BLaER1 treated with 17β-estradiol and CSF1 and Interleukin-3, amounts not matched to agents 10 nM and 100 nM (cell line): ENCODE measurements at regions not wholly inside any gene's neighbourhood (a gene's known extent, or its start where the extent isn't known, plus 50 kb on each side); places are given as distances from the start of the nearest gene placed in this dataset.

Source experiments
- H3K27ac ChIP-seq, 11 experiments: shearing (Covaris generic); formaldehyde crosslinking; 2 replicates each; pipeline ENCODE4 v1.8.1; 2022
- H3K27me3 ChIP-seq, 11 experiments: shearing (Covaris generic); formaldehyde crosslinking; 2 replicates each; pipeline ENCODE4 v1.8.1; 2022
- H3K36me3 ChIP-seq, 11 experiments: shearing (Covaris generic); formaldehyde crosslinking; 2 replicates each; pipeline ENCODE4 v1.8.1; 2022
- H3K4me1 ChIP-seq, 10 experiments: shearing (Covaris generic); formaldehyde crosslinking; 2 replicates each; pipeline ENCODE4 v1.8.1; 2022
- H3K4me2 ChIP-seq, 11 experiments: shearing (Covaris generic); formaldehyde crosslinking; 2 replicates each; pipeline ENCODE4 v1.8.1; 2022
- H3K4me3 ChIP-seq, 10 experiments: shearing (Covaris generic); formaldehyde crosslinking; 2 replicates each; pipeline ENCODE4 v1.8.1; 2022
- H3K9ac ChIP-seq, 11 experiments: shearing (Covaris generic); formaldehyde crosslinking; 2 replicates each; pipeline ENCODE4 v1.8.1; 2022
- H3K9me3 ChIP-seq, 11 experiments: shearing (Covaris generic); formaldehyde crosslinking; replicated peaks in 1 of 11; 2 replicates each; pipeline ENCODE4 v1.8.1; 2022
- H4K20me1 ChIP-seq, 11 experiments: shearing (Covaris generic); formaldehyde crosslinking; 2 replicates each; pipeline ENCODE4 v1.8.1; 2022
- Cebpa-rat ChIP-seq, 11 experiments: shearing (Covaris generic); IDR thresholded peaks; 2 replicates each; pipeline ENCODE4 v1.8.1; 2022

DNA sequence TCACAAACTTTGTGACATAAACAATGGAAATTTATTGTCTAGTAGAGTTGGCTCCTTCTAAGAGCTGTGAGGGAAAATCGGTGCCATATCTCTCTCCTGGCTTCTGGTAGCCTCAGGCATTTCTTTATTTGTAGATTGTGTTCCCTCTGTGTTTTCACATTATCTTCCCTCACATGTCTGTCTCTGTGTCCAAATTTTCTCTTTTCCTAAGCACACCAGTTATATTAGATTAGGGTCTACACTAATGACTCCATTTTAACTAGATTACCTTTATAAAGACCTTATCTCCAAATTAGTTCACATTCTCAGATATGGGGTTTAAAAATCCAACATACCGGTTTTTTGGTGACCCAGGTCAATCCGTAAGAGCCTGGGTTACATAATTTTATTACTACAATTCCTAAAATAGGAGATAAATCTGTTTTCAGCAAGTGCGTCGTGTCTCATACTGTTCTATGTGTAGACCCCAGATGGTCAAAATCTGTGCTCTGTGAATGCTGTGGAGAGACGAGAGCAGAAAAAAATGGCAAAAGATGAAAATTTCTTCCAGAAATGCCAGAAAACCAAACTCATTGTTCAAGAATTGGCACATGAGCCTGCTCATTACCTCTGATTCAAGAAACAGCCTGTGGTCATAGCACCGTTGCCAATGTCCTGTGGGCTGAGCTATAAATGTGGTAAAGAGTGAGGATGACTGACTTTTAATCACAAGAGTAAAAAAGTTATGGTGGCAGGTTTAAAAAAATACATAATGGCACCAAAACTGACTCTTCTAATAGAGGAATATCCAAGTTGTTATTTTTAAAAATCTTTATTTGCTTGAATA is 574.7 kb downstream of the PCDH7 start:
- Histone ChIP-seq H3K4me3 (no peak overlapping the region), H3K27ac (no peak overlapping the region), H3K9me3 (no peaks in the 10 kb centered on the region), H3K4me1 (peaks cover 0 to 19% (median 10%) of the 10 kb centered on the region in 10 experiments; a peak in 12 of 20 replicates), H3K36me3 (no peaks in the 10 kb centered on the region), H4K20me1 (no peaks in the 10 kb centered on the region), H3K9ac (no peak overlapping the region), H3K4me2 (no peak overlapping the region), H3K27me3 (no peaks in the 10 kb centered on the region)
- no peak for TF ChIP-seq Cebpa-rat (IDR thresholded peaks at IDR 0.05)

GRCh38 chr4:31298737-31299136 is 578.6 kb downstream of the PCDH7 start:
- Histone ChIP-seq H3K36me3 (no peaks in the 10 kb centered on the region), H3K4me3 (no peak overlapping the region), H3K4me1 (peaks cover 0 to 6% (median 0%) of the 10 kb centered on the region in 10 experiments; a peak in 1 of 20 replicates), H3K27me3 (no peaks in the 10 kb centered on the region), H4K20me1 (no peaks in the 10 kb centered on the region), H3K4me2 (no peak overlapping the region), H3K27ac (no peak overlapping the region), H3K9me3 (no peaks in the 10 kb centered on the region), H3K9ac (no peak overlapping the region)
- TF ChIP-seq Cebpa-rat (IDR thresholded peaks at IDR 0.05) = no peak

DNA sequence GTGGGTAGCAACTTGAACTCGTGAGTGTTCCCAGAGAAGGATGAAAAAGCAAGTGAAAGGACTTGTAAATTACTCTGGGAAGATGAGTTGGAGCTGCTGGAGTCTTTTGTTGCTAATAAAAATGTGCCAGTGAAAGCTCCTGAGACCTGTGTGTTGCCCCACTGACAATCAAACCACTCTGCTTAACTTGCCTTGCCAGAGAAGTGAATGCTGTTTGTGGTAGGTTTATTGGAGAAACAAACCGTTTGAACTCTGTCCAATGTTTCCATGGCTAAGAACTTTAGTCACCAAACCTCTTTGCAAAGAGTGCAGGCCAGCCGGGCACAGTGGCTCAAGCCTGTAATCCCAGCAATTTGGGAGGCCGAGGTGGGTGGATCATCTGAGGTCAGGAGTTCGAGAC is 586.9 kb downstream of the PCDH7 start:
- TF ChIP-seq Cebpa-rat (IDR thresholded peaks at IDR 0.05) = no peak
- Histone ChIP-seq H3K36me3 (no peaks in the 10 kb centered on the region), H3K27ac (no peak overlapping the region), H3K4me2 (no peak overlapping the region), H3K27me3 (no peaks in the 10 kb centered on the region), H3K4me3 (no peak overlapping the region), H4K20me1 (no peaks in the 10 kb centered on the region), H3K4me1 (no peaks in the 10 kb centered on the region), H3K9me3 (no peaks in the 10 kb centered on the region), H3K9ac (no peak overlapping the region)

- TF ChIP-seq Cebpa-rat (IDR thresholded peaks at IDR 0.05) = no peak
- no peaks in the 10 kb centered on the region for H4K20me1 ChIP-seq
- H3K9me3 ChIP-seq = no peaks in the 10 kb centered on the region
- H3K36me3 ChIP-seq = no peaks in the 10 kb centered on the region
- H3K9ac ChIP-seq = no peak overlapping the region
- no peak overlapping the region for H3K27ac ChIP-seq
- no peaks in the 10 kb centered on the region for H3K4me1 ChIP-seq
- H3K4me2 ChIP-seq = no peak overlapping the region
- H3K4me3 ChIP-seq = no peak overlapping the region
- no peaks in the 10 kb centered on the region for H3K27me3 ChIP-seq
Observed at GRCh38 chr4:31324814-31325213, 604.6 kb downstream of the PCDH7 start.

DNA sequence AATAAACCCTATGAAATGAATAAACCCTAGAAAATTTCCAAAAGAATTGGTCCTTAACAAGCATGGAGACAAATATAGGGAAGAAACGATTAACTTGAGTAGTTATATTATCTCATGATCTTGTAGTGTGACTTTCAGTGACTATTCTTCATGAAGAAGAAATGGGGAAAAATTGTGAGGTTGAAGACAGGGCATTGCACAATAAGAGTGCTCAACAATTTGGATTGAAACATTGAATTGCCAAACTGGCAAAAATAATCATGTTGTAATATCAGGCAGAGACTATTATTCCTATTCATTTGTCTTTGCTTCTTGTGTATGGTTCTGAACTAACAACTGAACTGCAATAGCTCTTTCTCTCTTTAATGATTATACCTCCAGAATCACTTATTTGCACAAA is 605.1 kb downstream of the PCDH7 start:
- TF ChIP-seq Cebpa-rat (IDR thresholded peaks at IDR 0.05) = no peak
- H3K9ac ChIP-seq = no peak overlapping the region
- no peak overlapping the region for H3K27ac ChIP-seq
- no peaks in the 10 kb centered on the region for H3K4me1 ChIP-seq
- H3K4me3 ChIP-seq = no peak overlapping the region
- no peaks in the 10 kb centered on the region for H3K27me3 ChIP-seq
- H3K4me2 ChIP-seq = no peak overlapping the region
- H4K20me1 ChIP-seq = no peaks in the 10 kb centered on the region
- no peaks in the 10 kb centered on the region for H3K36me3 ChIP-seq
- H3K9me3 ChIP-seq = no peaks in the 10 kb centered on the region

DNA sequence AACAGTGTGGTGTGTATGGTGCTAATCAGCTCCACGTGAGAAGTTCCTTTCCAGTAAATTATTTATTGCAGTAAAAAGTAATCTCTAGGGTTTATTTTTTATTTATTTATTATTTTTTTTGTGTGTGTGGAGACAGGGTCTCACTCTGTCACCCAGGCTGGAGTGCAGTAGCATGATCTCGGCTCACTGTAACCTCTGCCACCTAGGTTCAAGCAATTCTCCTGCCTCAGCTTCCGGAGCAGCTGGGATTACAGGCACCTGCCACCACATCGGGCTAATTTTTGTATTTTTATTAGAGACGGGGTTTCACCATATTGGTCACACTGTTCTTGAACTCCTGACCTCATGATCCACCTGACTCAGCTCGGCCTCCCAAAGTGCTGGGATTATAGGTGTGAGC is 606.9 kb downstream of the PCDH7 start:
- no peak overlapping the region for H3K4me2 ChIP-seq
- no peaks in the 10 kb centered on the region for H3K9me3 ChIP-seq
- H3K27me3 ChIP-seq = no peaks in the 10 kb centered on the region
- no peaks in the 10 kb centered on the region for H3K4me1 ChIP-seq
- no peak overlapping the region for H3K27ac ChIP-seq
- H4K20me1 ChIP-seq = no peaks in the 10 kb centered on the region
- H3K4me3 ChIP-seq = no peak overlapping the region
- no peaks in the 10 kb centered on the region for H3K36me3 ChIP-seq
- TF ChIP-seq Cebpa-rat (IDR thresholded peaks at IDR 0.05) = no peak
- H3K9ac ChIP-seq = no peak overlapping the region

GRCh38 chr4:31328932-31329331 is 608.8 kb downstream of the PCDH7 start:
- H3K27ac ChIP-seq = no peak overlapping the region
- no peaks in the 10 kb centered on the region for H3K36me3 ChIP-seq
- no peak overlapping the region for H3K4me2 ChIP-seq
- H3K9me3 ChIP-seq = no peaks in the 10 kb centered on the region
- H4K20me1 ChIP-seq = no peaks in the 10 kb centered on the region
- no peak for TF ChIP-seq Cebpa-rat (IDR thresholded peaks at IDR 0.05)
- no peak overlapping the region for H3K4me3 ChIP-seq
- no peak overlapping the region for H3K9ac ChIP-seq
- no peaks in the 10 kb centered on the region for H3K4me1 ChIP-seq
- no peaks in the 10 kb centered on the region for H3K27me3 ChIP-seq

GRCh38 chr4:31334086-31334910 is 614.1 kb downstream of the PCDH7 start:
- H3K9ac ChIP-seq = no peak overlapping the region

DNA sequence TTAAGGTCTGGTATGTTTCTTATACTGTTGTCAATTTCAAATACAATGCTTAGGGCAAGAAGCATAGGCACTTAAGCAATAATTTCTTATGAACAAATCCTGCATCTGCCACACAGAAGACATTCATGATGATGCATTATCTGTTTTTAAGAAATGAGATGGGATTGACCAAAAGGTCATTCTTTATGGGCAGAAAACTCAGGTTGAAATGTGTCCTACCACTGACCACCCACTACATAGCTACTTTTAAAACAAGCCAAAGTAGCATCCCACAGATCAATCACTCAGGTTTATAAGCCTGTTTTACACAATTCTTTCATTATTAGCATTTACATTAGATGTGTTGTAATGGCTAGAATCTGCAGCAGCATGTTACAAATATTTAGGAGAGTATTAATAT is 617.8 kb downstream of the PCDH7 start:
- no peak overlapping the region for H3K9ac ChIP-seq
- no peaks in the 10 kb centered on the region for H3K4me1 ChIP-seq
- no peak overlapping the region for H3K4me2 ChIP-seq
- H4K20me1 ChIP-seq = no peaks in the 10 kb centered on the region
- no peaks in the 10 kb centered on the region for H3K27me3 ChIP-seq
- no peak for TF ChIP-seq Cebpa-rat (IDR thresholded peaks at IDR 0.05)
- H3K9me3 ChIP-seq = peaks cover 4 to 14% (median 6%) of the 10 kb centered on the region in 11 experiments; a peak in 16 of 22 replicates
- no peak overlapping the region for H3K27ac ChIP-seq
- no peak overlapping the region for H3K4me3 ChIP-seq
- no peaks in the 10 kb centered on the region for H3K36me3 ChIP-seq

More at GRCh38 chr4:31334086-31334910, 614.1 kb downstream of the PCDH7 start:
- Histone ChIP-seq H3K27me3 (no peaks in the 10 kb centered on the region), H3K4me1 (no peaks in the 10 kb centered on the region), H3K27ac (no peak overlapping the region), H3K4me2 (no peak overlapping the region), H3K9me3 (no peaks in the 10 kb centered on the region), H3K4me3 (no peak overlapping the region), H3K36me3 (no peaks in the 10 kb centered on the region), H4K20me1 (no peaks in the 10 kb centered on the region)
- no peak for TF ChIP-seq Cebpa-rat (IDR thresholded peaks at IDR 0.05)
